ENCODE measurements at regions not wholly inside any gene's neighbourhood (a gene's known extent, or its start where the extent isn't known, plus 50 kb on each side); places are given as distances from the start of the nearest gene placed in this dataset.

- Histone ChIP-seq H3K4me3 (replicated peaks; ENCODE audit: insufficient read depth, low read length) (no peak overlapping the region), H3K27ac (replicated peaks) (no peak overlapping the region), H3K27me3 (ENCODE audit: insufficient read depth, poor library complexity, severe bottlenecking) (no peaks in the 10 kb centered on the region)
- no peak for DNase-seq (ENCODE audit: low read depth in 1 of 2, low spot score in 1 of 2)
- TF ChIP-seq CTCF (IDR thresholded peaks at IDR 0.05; ENCODE audit: insufficient read depth, low read length) (no peak), GABPA (IDR thresholded peaks at IDR 0.05; ENCODE audit: low read depth) (no peak), SPI1 (IDR thresholded peaks at IDR 0.05; ENCODE audit: borderline replicate concordance, low read depth) (no peak), POLR2AphosphoS5 (IDR thresholded peaks at IDR 0.05; ENCODE audit: low read depth) (no peak)
- TF ChIP-seq, protein P1, sequence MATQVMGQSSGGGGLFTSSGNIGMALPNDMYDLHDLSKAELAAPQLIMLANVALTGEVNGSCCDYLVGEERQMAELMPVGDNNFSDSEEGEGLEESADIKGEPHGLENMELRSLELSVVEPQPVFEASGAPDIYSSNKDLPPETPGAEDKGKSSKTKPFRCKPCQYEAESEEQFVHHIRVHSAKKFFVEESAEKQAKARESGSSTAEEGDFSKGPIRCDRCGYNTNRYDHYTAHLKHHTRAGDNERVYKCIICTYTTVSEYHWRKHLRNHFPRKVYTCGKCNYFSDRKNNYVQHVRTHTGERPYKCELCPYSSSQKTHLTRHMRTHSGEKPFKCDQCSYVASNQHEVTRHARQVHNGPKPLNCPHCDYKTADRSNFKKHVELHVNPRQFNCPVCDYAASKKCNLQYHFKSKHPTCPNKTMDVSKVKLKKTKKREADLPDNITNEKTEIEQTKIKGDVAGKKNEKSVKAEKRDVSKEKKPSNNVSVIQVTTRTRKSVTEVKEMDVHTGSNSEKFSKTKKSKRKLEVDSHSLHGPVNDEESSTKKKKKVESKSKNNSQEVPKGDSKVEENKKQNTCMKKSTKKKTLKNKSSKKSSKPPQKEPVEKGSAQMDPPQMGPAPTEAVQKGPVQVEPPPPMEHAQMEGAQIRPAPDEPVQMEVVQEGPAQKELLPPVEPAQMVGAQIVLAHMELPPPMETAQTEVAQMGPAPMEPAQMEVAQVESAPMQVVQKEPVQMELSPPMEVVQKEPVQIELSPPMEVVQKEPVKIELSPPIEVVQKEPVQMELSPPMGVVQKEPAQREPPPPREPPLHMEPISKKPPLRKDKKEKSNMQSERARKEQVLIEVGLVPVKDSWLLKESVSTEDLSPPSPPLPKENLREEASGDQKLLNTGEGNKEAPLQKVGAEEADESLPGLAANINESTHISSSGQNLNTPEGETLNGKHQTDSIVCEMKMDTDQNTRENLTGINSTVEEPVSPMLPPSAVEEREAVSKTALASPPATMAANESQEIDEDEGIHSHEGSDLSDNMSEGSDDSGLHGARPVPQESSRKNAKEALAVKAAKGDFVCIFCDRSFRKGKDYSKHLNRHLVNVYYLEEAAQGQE (IDR thresholded peaks at IDR 0.05; ENCODE audit: insufficient replicate concordance, low read depth) = no peak
Measured at GRCh38 chr7:109638321-109638720, 1068.6 kb downstream of the DNAJB9 start.

DNA sequence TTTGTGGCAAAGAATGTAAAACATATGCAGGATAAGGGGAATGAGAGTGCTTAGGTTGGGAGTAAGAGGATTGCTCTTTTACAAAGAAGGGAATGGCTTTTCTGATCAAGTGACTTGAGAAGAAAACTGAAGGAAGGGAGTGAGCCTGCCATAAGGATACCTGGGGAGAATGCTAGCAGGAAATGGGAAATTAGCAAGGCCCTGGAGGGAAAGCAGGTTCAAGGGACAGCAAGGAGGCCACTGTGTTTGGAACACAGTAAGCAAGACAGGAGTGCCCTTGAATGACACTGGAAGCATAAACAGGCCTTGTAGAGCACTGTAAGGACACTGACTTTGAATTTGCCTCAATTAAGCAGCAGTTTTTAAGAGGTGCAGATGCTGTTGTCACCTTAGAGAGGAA, 1069.9 kb downstream of the DNAJB9 start:
- TF ChIP-seq SPI1 (IDR thresholded peaks at IDR 0.05; ENCODE audit: borderline replicate concordance, low read depth) (no peak), POLR2AphosphoS5 (IDR thresholded peaks at IDR 0.05; ENCODE audit: low read depth) (no peak), CTCF (IDR thresholded peaks at IDR 0.05; ENCODE audit: insufficient read depth, low read length) (no peak), GABPA (IDR thresholded peaks at IDR 0.05; ENCODE audit: low read depth) (no peak)
- TF ChIP-seq, protein P1 (IDR thresholded peaks at IDR 0.05; ENCODE audit: insufficient replicate concordance, low read depth) = no peak
- no peak overlapping the region for H3K4me3 ChIP-seq (replicated peaks; ENCODE audit: insufficient read depth, low read length)
- no peaks in the 10 kb centered on the region for H3K27me3 ChIP-seq (ENCODE audit: insufficient read depth, poor library complexity, severe bottlenecking)
- no peak overlapping the region for H3K27ac ChIP-seq (replicated peaks)
- no peak for DNase-seq (ENCODE audit: low read depth in 1 of 2, low spot score in 1 of 2)

- TF ChIP-seq, protein P1 (IDR thresholded peaks at IDR 0.05; ENCODE audit: insufficient replicate concordance, low read depth) = no peak
- TF ChIP-seq POLR2AphosphoS5 (IDR thresholded peaks at IDR 0.05; ENCODE audit: low read depth) = no peak
- no peak for TF ChIP-seq GABPA (IDR thresholded peaks at IDR 0.05; ENCODE audit: low read depth)
- no peak for TF ChIP-seq CTCF (IDR thresholded peaks at IDR 0.05; ENCODE audit: insufficient read depth, low read length)
- TF ChIP-seq SPI1 (IDR thresholded peaks at IDR 0.05; ENCODE audit: borderline replicate concordance, low read depth) = no peak
- DNase-seq (ENCODE audit: low read depth in 1 of 2, low spot score in 1 of 2) = no peak
Measured at GRCh38 chr7:109641445-109641844, 1071.8 kb downstream of the DNAJB9 start.

More at GRCh38 chr7:109641445-109641844, 1071.8 kb downstream of the DNAJB9 start:
- Histone ChIP-seq H3K27me3 (ENCODE audit: insufficient read depth, poor library complexity, severe bottlenecking) (no peaks in the 10 kb centered on the region), H3K4me3 (replicated peaks; ENCODE audit: insufficient read depth, low read length) (no peak overlapping the region), H3K27ac (replicated peaks) (no peak overlapping the region)

All from HL-60 (cell line).